Pulmonary artery endothelial cell (primary cell): ENCODE measurements at regions not wholly inside any gene's neighbourhood (a gene's known extent, or its start where the extent isn't known, plus 50 kb on each side); places are given as distances from the start of the nearest gene placed in this dataset.
"Not testable (repeated sequence)": the region's sequence is repeated elsewhere in the genome, so short reads cannot be mapped to it uniquely, and the experiment has no call there.

ENCODE experiments used
- DNase-seq: peaks from one replicate; pipeline ENCODE4 v3.0.0-alpha.2; 2011; ENCODE audit warnings: low read depth, low spot score

DNA sequence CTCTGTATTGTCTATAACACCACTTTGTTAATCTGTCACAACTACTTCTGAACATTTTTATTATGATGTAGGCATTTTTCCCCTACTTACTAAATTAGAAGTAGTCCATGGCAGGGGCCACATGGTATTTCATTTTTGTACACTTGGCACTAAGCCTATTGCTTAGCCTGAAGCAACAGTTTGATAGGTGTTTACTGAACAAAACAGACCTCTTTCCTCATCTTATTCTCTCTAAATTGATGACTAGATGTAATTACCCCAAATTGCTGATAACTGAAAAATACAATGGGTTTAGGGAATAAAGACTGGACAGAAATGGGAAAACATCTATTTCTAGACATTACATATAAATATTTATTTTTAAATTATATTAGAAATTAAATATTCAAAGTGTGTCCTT is 633.8 kb downstream of the SLCO4C1 start:
- no peak for DNase-seq

DNA sequence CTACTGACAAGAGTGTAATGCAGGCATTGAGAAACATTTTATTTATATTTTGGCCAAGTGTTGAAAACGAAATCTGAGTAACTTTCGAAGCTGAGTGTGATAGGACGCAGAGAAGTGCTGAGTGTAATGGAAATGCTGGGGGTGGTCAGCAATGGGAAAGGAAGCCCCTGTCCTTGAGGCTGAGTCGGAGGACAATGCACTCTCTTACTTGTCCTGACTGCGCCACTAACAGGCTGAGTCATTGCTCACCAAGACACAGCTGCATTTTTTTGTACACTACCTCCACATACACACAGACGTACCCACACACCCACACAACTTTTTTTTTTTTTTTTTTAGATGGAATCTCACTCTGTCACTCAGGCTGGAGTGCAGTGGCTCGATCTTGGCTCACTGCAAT is 637.7 kb downstream of the SLCO4C1 start:
- no peak for DNase-seq

DNA sequence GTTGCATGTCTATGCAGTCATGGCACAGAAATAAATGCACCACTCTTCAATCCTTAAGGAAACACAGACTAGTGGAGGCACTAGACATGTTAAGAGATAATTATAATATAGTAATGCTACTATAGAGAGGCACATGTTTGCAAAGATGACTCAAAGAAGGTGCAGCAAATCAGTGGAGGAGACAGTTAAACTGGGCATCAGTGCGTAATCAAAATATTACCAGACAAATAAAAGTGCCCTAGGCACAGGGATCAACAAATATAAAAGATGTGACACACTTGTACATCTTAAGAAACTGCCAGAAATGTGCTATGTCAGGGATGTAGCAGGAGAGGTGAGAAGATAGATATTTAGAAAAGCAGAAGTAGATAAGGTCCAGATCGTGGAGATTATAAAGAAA is 642.1 kb downstream of the SLCO4C1 start:
- no peak for DNase-seq

DNA sequence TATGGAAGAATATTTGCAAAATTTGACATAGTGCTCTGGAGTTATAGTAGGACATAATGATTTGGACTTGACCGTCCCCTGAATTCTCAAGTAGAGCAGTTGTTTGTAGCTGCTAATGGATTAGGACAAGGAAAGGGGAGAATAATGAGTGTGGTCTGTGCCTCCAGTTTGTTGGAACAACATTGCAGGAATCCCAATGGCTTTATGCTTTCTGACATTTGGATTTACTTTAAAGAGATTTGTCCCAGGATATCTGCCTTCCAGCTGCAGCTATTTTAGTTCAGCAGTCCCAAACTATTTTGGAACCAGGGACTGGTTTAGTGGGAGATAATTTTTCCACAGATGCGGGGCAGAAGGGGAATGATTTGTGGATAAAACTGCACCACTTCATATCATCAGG is 648.2 kb downstream of the SLCO4C1 start:
- DNase-seq = no peak

DNA sequence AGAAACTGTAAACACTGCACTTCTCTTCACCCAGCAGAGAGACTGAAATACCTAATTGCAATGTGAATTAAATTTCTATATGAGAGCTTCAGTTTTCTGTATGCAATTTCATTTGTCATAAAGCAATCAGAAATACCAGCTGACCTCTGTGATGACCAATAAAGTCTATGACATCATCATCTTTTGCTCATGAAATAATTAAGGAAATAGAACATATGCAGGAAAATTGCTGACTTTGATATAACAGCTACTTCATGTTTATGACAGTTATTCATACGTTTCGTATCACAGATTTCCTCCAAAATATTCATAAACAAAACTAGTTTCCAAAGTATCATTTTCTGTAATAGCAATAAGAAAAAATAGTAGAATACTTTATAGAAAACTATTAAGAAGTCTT is 652.3 kb downstream of the SLCO4C1 start:
- no peak for DNase-seq

DNA sequence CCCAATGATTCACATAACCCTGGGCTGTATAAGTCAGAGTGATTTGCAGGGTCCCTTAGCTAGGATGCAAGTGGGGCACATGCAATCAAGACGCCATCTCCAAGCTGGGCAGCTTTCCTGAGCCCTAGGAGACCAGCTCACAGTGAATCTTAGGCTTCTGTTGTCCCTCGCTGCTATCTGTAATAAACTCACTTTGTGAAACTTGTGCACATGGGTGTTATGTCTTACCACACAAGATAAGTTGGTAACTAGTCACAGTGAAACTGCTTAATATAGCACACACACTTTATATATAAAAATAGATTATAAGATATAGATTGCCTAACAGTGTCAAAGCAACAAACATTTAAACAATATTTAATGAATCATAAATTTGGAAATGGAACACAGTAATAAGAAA is 658.5 kb downstream of the SLCO4C1 start:
- DNase-seq = no peak

DNA sequence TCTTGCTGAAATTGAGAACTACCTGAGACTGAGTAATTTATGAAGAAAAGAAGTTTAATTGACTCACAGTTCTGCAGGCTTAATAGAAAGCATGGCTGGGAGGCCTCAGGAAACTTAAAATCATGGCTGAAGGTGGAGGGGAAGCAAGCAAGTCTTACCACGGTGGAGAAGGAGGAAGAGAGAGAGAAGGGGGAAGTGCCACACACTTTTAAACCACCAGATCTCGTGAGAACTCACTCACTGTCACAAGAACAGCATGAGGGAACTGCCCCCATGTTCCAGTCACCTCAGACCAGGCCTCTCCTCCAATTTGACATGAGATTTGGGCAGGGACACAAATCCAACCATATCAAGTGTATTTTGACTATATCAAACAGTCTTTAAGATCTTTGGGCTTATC is 668.3 kb downstream of the SLCO4C1 start:
- DNase-seq = not testable (repeated sequence)

DNA sequence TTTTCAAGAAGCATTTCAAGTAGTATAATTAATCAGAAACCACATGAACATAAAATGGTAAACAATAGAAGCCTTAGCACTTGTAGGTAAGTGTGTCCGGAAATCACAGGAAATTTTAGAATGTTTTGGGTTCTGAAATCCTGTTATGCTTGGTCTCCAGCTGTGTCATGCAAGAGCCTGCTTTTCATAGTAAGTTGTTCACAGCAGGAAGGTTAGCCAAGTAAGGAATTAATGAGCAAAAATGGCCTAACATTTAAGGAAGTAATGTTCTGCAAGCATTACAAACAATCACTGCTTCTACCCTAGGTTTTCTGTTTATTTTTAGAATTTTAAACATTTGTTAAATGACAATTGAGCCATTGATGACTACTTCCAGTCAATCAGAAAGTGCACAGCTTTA is 669.5 kb downstream of the SLCO4C1 start:
- no peak for DNase-seq

DNA sequence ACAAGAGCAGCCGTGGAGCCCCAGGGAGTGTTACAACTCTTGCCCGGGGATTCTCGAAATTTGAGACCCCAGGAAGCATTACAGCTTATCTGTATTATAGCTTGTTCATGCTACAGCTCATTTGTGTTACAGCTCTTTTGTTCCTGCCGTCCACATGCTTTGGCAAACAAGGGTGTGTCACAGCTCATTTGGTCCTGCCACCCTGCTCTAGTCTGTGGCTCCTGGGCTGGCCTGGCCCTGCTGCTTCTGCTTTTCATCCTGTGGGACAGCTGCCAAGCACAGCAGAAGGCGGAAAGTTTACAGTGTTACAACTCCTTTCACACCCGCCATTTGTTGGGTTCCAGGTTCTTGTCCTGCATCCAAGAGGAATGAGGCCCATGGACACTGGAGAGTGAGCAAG is 685.0 kb downstream of the SLCO4C1 start:
- no peak for DNase-seq

DNA sequence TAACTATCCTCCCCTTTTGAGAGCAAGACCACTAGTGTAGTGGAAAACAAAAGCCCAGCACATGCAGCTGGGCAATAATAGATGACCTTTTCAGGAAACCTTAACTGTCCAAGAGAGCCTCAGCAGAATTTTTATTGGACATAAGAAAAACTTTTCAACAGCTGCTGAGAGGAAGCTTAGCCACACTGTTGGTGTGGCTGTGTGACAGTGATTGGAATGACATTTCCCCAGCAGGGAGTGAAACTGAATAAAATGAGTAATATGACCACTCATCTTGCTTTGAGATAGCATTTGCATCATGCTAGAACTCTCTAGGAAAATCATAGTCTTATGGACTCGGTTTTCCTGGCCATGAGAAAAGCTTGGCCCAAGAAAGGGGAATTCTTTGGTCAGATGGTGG is 687.8 kb downstream of the SLCO4C1 start:
- no peak for DNase-seq

DNA sequence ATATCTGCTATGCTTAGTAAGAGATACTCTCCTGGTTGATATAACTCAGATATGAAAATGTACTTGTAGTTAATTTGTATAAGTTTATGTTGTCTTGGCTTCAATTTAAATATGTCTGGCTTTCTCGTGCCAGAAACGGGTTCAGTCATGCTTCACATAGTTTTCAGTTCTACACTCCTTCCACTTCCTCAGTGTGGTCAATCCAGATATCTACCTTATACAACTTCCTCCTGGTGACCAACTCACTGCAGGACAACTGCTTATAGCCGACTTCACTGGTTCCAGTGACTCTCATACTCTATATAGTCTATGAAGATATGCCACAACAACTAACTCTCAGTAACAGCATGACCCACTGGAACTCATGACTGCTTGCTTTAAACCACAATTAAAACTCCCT is 690.4 kb downstream of the SLCO4C1 start:
- DNase-seq = no peak

DNA sequence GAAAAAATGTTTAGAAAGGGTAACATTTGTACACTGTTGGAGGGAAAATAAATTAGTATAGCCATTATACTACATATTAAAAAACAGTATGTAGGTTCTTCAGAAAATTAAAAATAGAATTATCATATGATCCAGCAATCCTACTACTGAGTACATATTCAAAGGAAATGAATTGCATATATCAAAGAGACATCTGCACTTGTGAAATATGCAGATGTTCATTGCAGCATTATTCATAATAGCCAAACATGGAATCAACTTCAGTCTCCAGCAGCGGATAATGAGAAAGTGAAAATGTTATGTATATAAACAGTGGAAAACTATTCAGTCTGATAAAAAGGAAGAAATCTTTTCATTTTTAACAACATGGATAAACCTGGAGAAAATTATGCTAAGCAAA is 695.5 kb downstream of the SLCO4C1 start:
- no peak for DNase-seq

DNA sequence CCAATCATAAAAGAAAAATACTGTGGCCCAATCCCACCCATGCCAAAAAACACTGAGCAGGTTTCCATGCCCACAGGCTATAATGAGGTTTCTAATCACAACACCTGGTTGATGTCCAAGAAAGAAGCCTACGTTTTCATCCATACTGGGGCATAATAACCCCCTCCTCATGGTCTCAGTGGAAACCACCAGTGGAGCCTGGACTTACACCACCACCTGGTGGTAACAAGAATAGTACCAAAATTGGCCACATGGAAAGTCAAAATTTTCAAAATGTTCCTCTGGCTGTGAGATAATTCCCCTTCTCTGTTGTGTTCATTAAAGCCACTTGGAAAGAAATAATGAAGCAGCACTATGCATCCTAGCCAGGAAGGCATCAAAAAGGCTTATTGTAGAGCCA is 687.3 kb upstream of the ST8SIA4 start:
- no peak for DNase-seq

DNA sequence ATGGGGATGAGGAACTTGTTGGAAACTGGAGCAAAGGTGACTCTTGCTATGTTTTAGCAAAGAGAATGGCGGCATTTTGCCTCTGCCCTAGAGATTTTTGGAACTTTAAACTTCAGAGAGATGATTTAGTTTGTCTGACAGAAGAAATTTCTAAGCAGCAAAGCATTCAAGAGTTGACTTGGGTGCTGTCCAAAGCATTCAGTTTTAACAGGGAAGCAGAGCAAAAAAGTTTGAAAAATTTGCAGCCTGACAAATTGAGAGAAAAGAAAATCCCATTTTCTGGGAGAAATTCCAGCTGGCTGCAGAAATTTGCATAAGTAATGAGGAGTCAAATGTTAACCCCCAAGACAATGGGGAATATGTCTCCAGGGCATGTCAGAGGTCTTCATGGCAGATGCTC is 682.3 kb upstream of the ST8SIA4 start:
- no peak for DNase-seq

DNA sequence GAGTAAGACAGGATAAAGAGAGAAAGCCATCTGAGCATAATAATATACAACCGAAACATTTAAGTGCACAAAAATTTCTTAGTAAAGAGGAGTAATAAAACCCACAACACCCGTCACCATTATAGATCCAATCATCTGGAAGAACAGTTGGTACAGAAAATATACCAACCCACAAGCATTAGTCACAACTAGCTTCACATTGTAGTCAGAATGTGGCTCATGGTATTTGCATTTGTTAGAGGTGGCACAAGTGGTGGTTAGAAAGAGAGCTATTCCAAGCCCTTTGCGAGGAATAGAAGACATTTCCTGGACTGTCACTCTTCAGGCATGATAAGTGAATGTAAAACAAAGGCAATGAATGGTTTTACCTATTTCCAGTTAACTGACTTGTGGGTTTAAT is 677.5 kb upstream of the ST8SIA4 start:
- no peak for DNase-seq

DNA sequence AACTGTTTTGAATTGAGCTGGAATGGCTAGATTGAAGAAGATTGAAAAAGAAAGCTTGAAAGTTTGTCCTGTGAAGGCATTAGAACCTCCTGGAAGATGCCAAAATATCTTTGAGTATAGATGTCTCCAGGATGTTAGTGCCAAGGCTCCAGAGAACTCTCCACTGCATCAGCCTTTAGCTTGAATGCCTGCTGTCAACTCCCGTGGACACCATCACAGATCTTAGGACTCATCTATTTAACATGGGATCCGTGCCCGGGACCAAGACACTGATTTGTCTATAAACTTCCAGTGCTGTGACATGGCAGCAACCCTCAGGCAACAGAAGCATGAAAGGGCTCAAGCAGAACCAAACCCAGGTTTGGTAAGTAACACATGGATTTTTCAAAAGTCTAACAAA is 670.9 kb upstream of the ST8SIA4 start:
- DNase-seq = no peak

DNA sequence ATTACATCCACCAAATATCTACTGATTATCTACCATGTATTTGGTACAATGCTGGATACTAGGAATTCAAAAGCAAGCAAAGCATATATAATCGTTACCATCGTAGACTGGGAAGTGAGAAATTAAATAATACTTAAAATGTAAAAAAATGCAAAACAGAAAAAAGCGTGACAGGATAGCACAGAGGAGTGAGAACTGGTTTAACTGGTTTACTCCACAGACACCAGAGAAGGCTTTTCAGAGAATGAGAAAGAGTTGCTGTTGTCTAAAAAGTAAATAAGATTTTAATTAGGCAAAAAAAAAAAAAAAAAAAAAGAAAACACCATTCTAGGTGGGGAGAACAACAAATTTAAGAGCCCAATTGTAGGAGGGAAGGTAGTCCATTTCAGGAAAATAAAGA is 657.9 kb upstream of the ST8SIA4 start:
- no peak for DNase-seq

DNA sequence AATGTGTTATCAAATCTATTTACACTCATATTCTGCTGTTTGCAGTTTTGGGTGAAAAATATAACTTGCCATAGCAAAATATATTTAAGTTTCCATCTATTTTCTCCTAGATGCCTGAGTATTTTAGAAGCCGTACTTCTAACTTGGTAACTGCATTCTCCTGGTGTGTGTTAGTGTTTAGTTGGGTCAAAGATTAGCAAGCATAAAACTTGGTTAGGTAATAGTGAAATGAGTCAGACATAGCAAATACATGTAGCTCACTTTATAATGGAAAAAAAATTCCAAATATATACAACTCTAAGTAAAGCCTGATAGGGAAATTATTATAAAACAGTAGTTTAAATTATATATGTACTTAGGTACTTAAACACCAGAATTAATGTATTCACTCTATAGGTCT is 640.7 kb upstream of the ST8SIA4 start:
- no peak for DNase-seq

DNA sequence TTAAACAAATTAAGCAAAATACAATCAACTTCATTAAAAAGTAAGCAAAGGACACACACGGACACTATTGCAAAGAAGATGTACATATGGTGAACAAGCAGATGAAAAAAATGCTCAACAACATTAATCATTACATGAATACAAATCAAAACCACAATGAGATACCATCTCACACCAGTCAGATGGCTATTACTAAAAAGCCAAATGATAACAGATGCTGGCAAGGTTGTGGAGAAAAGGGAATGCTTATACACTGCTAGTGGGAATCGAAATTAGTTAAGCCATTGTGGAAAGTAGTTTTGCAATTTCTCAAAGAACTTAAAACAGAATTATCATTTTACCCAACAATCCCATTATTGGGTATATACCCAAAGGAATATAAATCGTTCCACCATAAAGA is 636.2 kb upstream of the ST8SIA4 start:
- DNase-seq = no peak

DNA sequence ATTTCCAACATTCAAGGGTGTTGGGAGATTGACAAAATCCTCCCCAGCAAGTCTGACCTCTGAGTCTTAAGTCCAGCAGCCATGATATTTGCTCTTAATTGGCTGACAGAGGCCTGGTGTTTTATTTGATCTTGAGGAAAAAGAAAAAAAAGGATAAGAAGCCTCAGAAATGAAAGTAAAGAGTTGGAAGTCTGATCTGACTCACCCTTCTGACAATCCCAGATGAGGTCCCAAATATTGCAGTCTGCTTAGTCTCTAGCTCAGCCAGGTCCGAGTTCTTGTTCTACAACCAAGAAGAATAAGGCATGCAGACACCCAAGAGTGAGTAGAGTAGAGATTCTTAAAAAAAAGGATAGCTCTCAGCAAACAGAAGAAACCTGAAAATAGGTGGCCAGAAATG is 632.5 kb upstream of the ST8SIA4 start:
- no peak for DNase-seq

DNA sequence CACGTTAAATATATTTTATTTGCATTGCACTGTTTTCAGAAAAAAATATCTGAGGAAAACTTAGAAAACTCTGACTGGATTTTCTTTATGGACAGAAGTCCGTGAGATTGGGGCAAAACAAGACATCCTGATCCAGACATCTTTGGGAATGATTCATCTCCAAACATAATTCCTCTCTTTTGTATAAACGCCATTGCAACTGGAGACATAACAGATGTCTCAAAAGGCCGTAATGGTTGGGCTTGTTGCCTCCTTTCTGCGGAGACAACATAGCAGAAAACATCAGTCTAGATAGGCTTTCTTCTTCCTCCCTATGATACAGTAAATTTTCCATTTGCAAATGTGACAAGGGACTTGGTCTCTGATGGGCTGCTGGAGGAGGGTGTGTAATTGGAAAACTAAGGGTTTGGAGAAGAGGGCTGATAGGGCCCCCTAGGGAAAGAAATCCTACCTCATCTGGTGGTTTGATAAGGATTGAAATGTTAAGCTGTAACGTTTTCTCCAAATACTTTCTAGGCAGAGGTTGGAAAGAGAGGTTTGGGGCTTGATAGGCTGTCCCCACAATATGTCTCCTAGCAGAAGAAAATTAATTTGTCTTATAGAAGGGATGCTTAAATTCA is 631.5 kb upstream of the ST8SIA4 start:
- no peak for DNase-seq

DNA sequence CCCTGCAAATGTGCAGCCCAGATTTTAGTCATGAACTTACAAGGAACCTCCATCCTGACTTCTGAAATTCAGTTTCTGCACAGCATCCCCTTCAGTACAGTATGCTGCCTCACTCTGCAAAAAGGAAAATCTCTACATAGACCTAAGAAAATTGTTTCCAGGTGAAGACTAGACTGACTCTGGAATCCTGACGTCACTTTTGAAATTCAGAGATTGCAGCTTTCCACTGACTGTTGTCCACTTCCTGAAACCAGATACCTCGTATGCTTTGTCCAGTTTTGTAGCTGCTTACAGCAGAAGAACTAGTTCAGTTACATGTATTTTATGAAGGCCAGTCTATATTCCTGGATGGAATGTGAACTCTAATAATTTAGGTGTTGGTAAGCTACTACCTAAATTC is 629.3 kb upstream of the ST8SIA4 start:
- DNase-seq = no peak

DNA sequence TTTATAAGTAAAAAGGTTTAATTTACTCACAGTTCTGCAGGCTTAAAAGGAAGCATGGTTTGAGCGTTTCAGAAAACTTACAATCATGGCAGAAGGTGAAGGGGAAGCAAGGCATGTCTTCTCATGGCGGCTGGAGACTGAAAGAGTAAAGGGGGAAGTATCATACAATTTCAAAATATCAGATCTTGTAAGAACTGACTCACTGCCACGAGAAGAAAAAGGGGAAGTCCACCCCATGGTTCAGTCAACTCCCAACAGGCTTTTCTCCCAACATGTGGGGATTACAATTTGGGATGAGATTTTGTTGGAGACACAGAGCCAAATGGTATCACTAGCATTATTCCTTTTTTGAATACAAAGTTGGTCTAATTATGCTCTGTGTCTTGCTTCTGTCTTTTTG is 627.9 kb upstream of the ST8SIA4 start:
- DNase-seq = no peak

DNA sequence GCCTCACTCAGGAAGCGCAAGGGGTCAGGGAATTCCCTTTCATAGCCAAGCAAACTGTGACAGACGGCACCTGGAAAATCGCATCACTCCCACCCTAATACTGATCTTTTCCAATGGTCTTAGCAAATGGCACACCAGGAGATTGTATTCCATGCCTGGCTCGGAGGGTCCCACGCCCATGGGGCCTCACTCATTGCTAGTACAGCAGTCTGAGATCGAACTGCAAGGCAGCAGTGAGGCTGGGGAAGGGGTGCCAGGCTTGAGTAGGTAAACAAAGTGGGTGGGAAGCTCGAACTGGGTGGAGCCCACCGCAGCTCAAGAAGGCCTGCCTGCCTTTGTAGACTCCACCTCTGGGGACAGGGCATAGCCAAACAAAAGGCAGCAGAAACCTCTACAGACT is 626.0 kb upstream of the ST8SIA4 start:
- not testable (repeated sequence) for DNase-seq
